ENCODE measurements at regions not wholly inside any gene's neighbourhood (a gene's known extent, or its start where the extent isn't known, plus 50 kb on each side); places are given as distances from the start of the nearest gene placed in this dataset.

- TF ChIP-seq, protein P1, sequence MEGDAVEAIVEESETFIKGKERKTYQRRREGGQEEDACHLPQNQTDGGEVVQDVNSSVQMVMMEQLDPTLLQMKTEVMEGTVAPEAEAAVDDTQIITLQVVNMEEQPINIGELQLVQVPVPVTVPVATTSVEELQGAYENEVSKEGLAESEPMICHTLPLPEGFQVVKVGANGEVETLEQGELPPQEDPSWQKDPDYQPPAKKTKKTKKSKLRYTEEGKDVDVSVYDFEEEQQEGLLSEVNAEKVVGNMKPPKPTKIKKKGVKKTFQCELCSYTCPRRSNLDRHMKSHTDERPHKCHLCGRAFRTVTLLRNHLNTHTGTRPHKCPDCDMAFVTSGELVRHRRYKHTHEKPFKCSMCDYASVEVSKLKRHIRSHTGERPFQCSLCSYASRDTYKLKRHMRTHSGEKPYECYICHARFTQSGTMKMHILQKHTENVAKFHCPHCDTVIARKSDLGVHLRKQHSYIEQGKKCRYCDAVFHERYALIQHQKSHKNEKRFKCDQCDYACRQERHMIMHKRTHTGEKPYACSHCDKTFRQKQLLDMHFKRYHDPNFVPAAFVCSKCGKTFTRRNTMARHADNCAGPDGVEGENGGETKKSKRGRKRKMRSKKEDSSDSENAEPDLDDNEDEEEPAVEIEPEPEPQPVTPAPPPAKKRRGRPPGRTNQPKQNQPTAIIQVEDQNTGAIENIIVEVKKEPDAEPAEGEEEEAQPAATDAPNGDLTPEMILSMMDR (conservative IDR thresholded peaks at IDR 0.05; ENCODE audit: low read depth, low read length), result no peak
- no peak overlapping the region for H3K4me3 ChIP-seq (ENCODE audit: low read length)
- DNase-seq (ENCODE audit: low read depth), result no peak
Measured at GRCh38 chr11:119806064-119806915, 77.3 kb upstream of the NECTIN1 start.

DNA sequence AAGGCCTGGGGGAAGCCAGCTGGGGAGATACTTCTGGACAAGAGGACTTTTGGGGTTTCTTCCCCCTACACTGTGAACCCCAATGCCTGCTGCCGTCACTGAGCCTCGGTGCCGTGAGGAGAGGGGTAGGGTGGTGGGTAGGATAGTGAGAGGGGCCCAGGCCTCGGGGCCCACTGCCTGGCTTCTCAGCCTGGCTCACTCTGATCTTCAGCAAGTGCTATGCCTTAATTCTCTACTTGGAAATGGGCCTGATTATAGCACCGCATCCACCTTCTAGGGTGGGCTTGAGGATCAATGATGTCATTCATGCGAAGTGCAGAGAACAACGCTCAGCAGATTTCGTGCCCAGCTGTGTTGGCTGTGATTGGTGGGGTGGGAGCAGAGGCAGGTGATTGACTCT lies 76.7 kb upstream of the NECTIN1 start:
- TF ChIP-seq, protein P1 (conservative IDR thresholded peaks at IDR 0.05; ENCODE audit: low read depth, low read length), result no peak
- H3K4me3 ChIP-seq (ENCODE audit: low read length), result no peak overlapping the region
- no peak for DNase-seq (ENCODE audit: low read depth)

DNA sequence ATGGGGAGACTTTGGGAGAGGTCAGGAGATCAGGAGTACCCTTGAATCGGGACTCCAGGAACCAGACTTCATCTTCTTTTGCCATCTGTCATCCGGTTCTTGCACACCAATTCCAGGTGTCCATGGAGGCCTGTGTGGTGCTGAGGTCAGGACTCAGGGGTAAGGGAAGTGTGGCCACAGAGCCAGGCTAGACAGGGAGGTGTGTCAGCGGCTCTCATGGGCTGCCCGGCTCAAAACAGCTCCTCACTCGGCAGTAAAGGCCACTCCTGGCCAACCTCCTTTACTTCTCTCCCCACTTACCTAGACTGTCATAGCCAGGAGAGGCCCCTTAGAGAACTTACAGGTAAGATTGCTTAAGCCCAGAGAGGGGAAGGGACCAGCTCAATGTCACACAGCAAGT lies 75.7 kb upstream of the NECTIN1 start:
- TF ChIP-seq, protein P1 (conservative IDR thresholded peaks at IDR 0.05; ENCODE audit: low read depth, low read length), result no peak
- H3K4me3 ChIP-seq (ENCODE audit: low read length), result no peak overlapping the region
- no peak for DNase-seq (ENCODE audit: low read depth)

GRCh38 chr11:119803726-119804294 lies 74.8 kb upstream of the NECTIN1 start:
- TF ChIP-seq, protein P1 (conservative IDR thresholded peaks at IDR 0.05; ENCODE audit: low read depth, low read length), result no peak
- no peak overlapping the region for H3K4me3 ChIP-seq (ENCODE audit: low read length)
- DNase-seq (ENCODE audit: low read depth), result no peak

- DNase-seq (ENCODE audit: low read depth), result no peak
- no peak overlapping the region for H3K4me3 ChIP-seq (ENCODE audit: low read length)
- TF ChIP-seq, protein P1 (conservative IDR thresholded peaks at IDR 0.05; ENCODE audit: low read depth, low read length), result no peak
Measured at GRCh38 chr11:119803139-119803538, 74.1 kb upstream of the NECTIN1 start.

DNA sequence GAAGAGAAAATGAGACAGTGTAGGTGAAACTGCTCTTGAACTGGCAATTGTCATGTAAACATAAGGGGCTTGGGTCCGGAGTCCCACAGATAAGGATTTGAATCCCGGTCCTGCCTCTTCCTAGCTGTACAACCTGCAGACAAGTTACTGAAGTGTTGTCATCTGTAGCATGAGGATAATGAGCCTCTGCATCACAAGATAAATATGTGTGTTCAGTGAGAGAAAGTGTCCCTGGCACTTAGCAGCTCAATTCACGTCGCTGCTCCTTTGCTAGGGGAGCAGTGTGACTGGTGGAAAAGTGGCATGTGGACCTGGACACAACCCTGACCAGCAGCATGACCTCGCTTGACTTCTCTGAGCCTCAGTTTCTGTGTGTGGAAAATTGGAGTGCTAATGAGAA lies 73.7 kb upstream of the NECTIN1 start:
- DNase-seq (ENCODE audit: low read depth), result no peak
- no peak overlapping the region for H3K4me3 ChIP-seq (ENCODE audit: low read length)
- TF ChIP-seq, protein P1 (conservative IDR thresholded peaks at IDR 0.05; ENCODE audit: low read depth, low read length), result no peak

DNA sequence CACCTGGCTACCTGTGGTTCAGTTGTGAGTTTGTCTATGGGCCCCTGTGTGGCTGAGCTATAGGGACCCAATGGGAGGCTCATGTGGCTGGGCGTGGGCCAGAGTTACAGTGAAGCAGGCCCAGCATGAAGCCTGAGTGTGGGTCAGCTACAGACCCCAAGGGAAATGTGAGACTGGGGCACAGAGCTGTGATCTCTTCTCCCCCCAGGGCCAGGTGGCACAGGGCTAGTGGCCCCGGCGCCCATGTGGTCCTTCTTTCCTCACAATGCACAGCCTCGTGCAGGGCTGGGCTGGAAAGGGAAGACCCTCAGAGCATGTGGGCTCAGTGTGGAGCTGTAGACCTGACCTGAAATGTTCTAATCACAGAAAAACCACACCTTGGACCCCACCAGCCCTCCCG lies 71.6 kb upstream of the NECTIN1 start:
- TF ChIP-seq, protein P1 (conservative IDR thresholded peaks at IDR 0.05; ENCODE audit: low read depth, low read length), result no peak
- no peak for DNase-seq (ENCODE audit: low read depth)
- no peak overlapping the region for H3K4me3 ChIP-seq (ENCODE audit: low read length)

Data from retinal pigment epithelial cell (primary cell).